ENCODE measurements at regions not wholly inside any gene's neighbourhood (a gene's known extent, or its start where the extent isn't known, plus 50 kb on each side); places are given as distances from the start of the nearest gene placed in this dataset.
A peak's percentile ranks its signal among the peaks of the same experiment; 100 is the strongest.

DNA sequence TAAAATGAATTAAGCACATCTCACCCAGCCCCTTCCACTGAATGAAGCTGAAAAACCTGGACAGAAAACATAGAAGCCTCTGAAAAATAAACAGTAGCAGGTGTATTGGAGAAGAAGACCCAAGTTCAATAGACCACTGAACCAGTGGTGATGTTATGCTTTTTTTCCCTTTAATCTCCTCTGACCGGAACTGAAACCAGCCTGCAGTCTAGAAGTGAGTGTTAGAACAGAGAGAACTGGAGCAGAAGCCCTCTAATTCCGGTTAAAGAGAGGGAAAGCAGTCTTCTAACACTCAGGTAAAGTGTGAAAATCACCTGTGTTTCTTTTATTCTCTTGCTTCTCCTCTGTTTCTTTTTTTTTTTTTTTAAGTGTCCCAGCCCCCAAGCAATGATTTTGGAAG lies 83.5 kb upstream of the CCL21 start:
- TF ChIP-seq, protein P1, sequence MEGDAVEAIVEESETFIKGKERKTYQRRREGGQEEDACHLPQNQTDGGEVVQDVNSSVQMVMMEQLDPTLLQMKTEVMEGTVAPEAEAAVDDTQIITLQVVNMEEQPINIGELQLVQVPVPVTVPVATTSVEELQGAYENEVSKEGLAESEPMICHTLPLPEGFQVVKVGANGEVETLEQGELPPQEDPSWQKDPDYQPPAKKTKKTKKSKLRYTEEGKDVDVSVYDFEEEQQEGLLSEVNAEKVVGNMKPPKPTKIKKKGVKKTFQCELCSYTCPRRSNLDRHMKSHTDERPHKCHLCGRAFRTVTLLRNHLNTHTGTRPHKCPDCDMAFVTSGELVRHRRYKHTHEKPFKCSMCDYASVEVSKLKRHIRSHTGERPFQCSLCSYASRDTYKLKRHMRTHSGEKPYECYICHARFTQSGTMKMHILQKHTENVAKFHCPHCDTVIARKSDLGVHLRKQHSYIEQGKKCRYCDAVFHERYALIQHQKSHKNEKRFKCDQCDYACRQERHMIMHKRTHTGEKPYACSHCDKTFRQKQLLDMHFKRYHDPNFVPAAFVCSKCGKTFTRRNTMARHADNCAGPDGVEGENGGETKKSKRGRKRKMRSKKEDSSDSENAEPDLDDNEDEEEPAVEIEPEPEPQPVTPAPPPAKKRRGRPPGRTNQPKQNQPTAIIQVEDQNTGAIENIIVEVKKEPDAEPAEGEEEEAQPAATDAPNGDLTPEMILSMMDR (IDR thresholded peaks at IDR 0.05) = no peak
- ATAC-seq (no peak), DNase-seq (no peak)
- Histone ChIP-seq H3K27ac (no peak overlapping the region), H3K4me1 (no peaks in the 10 kb centered on the region), H3K4me3 (no peak overlapping the region), H3K36me3 (no peaks in the 10 kb centered on the region), H3K9me3 (no peaks in the 10 kb centered on the region), H3K27me3 (peaks cover 15% of the 10 kb centered on the region)
- intact Hi-C loops (cut with DNase I) = no loop called here

GRCh38 chr9:34783951-34784487 lies 74.1 kb upstream of the CCL21 start:
- no peaks in the 10 kb centered on the region for H3K9me3 ChIP-seq
- no peak overlapping the region for H3K27ac ChIP-seq
- H3K4me1 ChIP-seq = no peaks in the 10 kb centered on the region
- intact Hi-C loops (cut with DNase I) = no loop called here
- DNase-seq (no peak), ATAC-seq (no peak)
- no peaks in the 10 kb centered on the region for H3K36me3 ChIP-seq
- TF ChIP-seq, protein P1 (IDR thresholded peaks at IDR 0.05) = no peak
- H3K27me3 ChIP-seq = peaks cover 2% of the 10 kb centered on the region
- H3K4me3 ChIP-seq = no peak overlapping the region

DNA sequence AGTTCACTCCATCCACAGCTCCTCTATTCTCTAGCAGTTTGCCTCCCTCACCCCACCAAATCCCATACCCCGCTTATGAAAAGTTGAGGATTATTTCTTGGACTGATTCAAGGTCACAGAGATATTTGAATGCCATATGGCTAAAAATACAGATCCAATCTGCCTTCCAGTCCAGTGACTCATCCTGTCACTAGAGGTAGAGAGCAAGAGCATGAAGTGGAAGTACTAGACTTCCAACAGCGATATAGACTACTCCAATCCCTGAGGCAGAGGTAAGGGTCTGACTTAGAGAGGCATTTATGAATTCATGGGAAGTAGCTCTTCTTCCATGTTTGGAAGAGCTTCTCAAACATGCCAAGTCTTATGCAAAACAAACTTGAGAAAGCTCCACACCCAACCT lies 72.4 kb upstream of the CCL21 start:
- Histone ChIP-seq H3K27me3 (no peaks in the 10 kb centered on the region), H3K36me3 (no peaks in the 10 kb centered on the region), H3K4me3 (no peak overlapping the region), H3K27ac (no peak overlapping the region), H3K4me1 (no peaks in the 10 kb centered on the region), H3K9me3 (no peaks in the 10 kb centered on the region)
- ATAC-seq (no peak), DNase-seq (no peak)
- TF ChIP-seq, protein P1 (IDR thresholded peaks at IDR 0.05) = no peak
- intact Hi-C loops (cut with DNase I) = no loop called here

GRCh38 chr9:34777666-34778065 lies 67.7 kb upstream of the CCL21 start:
- no peaks in the 10 kb centered on the region for H3K4me1 ChIP-seq
- no peak for DNase-seq
- no peaks in the 10 kb centered on the region for H3K36me3 ChIP-seq
- H3K4me3 ChIP-seq = no peak overlapping the region
- no peaks in the 10 kb centered on the region for H3K9me3 ChIP-seq
- TF ChIP-seq, protein P1 (IDR thresholded peaks at IDR 0.05) = no peak
- no peaks in the 10 kb centered on the region for H3K27me3 ChIP-seq
- H3K27ac ChIP-seq = no peak overlapping the region
- intact Hi-C loops (cut with DNase I) = no loop called here
- ATAC-seq = peak; percentile 92

GRCh38 chr9:34773955-34774354 lies 64.0 kb upstream of the CCL21 start:
- Histone ChIP-seq H3K4me3 (no peak overlapping the region), H3K36me3 (no peaks in the 10 kb centered on the region), H3K27ac (no peak overlapping the region), H3K4me1 (no peaks in the 10 kb centered on the region), H3K27me3 (peaks cover 9% of the 10 kb centered on the region), H3K9me3 (no peaks in the 10 kb centered on the region)
- intact Hi-C loops (cut with DNase I) = no loop called here
- no peak for DNase-seq
- no peak for ATAC-seq
- TF ChIP-seq, protein P1 (IDR thresholded peaks at IDR 0.05) = no peak

- Histone ChIP-seq H3K27me3 (peaks cover 10% of the 10 kb centered on the region), H3K4me3 (no peak overlapping the region), H3K4me1 (no peaks in the 10 kb centered on the region), H3K9me3 (no peaks in the 10 kb centered on the region), H3K36me3 (no peaks in the 10 kb centered on the region), H3K27ac (no peak overlapping the region)
- no peak for DNase-seq
- intact Hi-C loops (cut with DNase I) = no loop called here
- no peak for ATAC-seq
- TF ChIP-seq, protein P1 (IDR thresholded peaks at IDR 0.05) = no peak
These were observed 63.5 kb upstream of the CCL21 start for GRCh38 chr9:34773306-34773910.
